GM18508 (cell line): ENCODE measurements at regions not wholly inside any gene's neighbourhood (a gene's known extent, or its start where the extent isn't known, plus 50 kb on each side); places are given as distances from the start of the nearest gene placed in this dataset.
"Not testable (repeated sequence)": the region's sequence is repeated elsewhere in the genome, so short reads cannot be mapped to it uniquely, and the experiment has no call there.

Experiments
- ATAC-seq: cut with Tn5 transposase; IDR thresholded peaks from one replicate; pipeline ENCODE4 v1.9.1; 2021; ENCODE audit warnings: moderate number of reproducible peaks; ENCODE audit not compliant: insufficient read depth, unreplicated experiment

DNA sequence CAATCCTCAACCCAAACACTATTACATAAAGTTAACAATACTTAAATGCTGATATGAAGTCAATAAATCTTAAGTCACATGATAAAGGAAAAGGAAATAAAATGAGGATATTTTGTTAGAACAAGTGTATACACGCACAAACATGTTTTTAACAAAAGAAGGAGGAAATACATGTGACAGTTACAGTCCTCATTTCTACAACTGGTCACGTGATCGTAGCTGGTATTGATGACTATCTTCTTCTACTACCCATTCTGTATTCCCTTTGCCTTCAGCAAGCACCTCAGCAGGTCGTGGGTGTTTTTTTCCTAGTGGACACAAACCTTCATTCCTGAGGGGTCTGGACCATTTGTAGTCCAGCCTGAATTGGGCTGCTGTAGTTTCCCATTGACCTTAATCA is 610.8 kb downstream of the XPNPEP1 start:
- ATAC-seq: not testable (repeated sequence)

DNA sequence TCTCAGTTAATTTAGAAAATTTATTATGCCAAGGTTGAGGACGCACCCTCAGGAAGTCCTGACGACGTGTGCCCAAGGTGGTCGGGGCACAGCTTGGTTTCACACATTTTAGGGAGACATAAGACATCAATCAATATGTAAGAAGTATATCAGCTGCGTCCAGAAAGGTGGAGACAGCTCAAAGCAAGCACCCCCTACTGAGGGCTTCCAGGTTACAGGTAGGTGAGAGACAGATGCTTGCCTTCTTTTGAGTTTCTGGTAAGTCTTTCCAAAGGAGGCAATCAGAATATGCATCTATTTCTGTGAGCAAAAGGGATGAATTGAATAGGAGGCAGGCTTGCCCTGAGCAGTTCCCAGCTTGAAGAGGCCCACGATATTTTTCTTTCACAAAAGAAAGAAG is 614.3 kb downstream of the XPNPEP1 start:
- no peak for ATAC-seq

- ATAC-seq: not testable (repeated sequence)
These were observed 616.2 kb downstream of the XPNPEP1 start for GRCh38 chr10:109307102-109307501.

DNA sequence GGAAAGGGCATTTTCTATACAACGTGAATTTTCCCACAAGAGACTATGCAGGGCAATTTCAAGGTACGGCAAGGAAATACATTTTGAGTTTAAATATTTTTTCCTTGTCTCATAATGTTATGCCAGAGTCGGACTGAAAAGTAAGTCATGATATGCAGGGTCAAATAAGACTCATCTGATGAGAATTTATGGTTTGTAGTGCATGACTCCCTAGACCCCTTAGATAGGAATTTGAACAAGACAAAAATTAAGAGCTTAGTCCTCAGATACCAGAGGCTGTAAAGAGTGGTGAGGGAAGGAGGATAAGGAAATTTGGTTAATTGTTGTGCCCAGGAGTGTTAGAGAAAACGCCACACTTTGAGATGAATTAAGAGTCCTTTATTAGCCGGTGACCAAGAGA is 616.6 kb downstream of the XPNPEP1 start:
- no peak for ATAC-seq

DNA sequence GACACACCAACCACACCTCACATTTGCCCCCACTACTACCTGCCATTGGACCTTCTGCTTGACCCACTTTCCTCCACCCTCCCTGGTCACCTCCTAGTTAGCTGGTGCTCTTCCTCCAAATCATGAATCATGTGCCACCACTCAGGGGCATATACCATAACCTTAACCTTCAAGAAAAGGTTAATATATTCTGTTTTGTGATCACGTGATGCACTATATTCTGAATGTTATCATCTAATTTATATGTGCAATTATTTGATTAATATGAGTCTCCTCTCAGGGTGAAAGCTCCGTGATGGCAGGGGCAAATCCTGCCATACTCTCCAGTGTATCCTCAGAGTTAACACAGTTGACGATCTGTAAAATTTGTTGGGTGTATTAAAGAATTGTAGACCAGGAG is 635.5 kb downstream of the XPNPEP1 start:
- ATAC-seq: no peak

GRCh38 chr10:109282510-109282909 is 640.8 kb downstream of the XPNPEP1 start:
- ATAC-seq: no peak

GRCh38 chr10:109281347-109281746 is 642.0 kb downstream of the XPNPEP1 start:
- no peak for ATAC-seq

DNA sequence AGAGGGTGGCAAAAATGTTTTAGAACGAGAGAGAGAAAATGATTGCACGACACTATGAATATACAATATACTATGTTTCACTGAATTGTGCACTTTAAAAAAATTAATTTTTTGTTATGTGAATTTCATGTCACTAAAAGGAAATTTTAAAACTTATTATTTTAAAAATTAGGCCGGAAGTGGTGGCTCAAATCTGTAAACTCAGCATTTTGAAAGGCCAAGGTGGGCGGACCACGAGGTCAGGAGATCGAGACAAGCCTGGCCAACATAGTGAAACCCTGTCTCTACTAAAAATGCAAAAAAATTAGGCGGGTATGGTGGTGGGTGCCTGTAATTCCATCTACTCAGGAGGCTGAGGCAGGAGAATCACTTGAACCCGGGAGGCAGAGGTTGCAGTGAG is 642.5 kb downstream of the XPNPEP1 start:
- no peak for ATAC-seq

GRCh38 chr10:109277456-109277855 is 645.9 kb downstream of the XPNPEP1 start:
- ATAC-seq: no peak

DNA sequence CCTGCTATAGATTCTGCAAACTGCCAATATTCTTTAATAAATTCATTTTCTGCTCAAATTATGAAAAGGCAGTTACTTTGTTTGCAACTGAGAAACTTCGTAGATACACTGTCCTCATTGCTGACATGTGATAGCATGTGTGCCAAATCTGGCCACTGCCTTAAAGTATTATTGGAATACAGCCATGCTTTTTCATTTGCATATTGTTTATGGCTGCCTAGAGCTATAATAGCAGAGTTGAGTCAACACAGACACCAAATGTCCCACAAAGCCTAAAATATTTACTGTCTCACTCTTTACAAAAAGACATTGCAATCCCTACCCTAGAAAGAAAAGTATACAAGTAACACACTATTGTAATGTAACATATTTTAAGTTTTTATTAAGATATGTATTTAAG is 647.4 kb downstream of the XPNPEP1 start:
- no peak for ATAC-seq

GRCh38 chr10:109274681-109275080 is 648.6 kb downstream of the XPNPEP1 start:
- no peak for ATAC-seq

GRCh38 chr10:109270173-109270572 is 653.1 kb downstream of the XPNPEP1 start:
- no peak for ATAC-seq

GRCh38 chr10:109264004-109264403 is 659.3 kb downstream of the XPNPEP1 start:
- ATAC-seq: no peak

DNA sequence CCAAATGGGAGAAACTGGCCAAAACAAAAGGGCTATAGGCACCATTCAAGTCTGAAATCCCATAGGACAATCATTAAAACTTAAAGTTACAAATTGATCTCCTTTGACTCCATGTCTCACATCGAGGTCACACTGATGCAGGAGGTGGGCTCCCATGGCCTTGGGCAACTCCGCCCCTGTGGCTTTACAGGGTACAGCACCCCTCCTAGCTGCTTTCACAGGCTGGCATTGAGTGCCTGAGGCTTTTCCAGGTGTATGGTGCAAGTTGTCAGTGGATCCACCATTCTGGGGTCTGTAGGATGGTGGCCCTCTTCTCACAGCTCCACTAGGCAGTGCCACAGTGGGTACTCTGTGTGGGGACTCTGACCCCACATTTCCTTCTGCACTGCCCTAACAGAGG is 662.1 kb downstream of the XPNPEP1 start:
- ATAC-seq: no peak

- no peak for ATAC-seq
These were observed 664.0 kb downstream of the XPNPEP1 start for GRCh38 chr10:109259293-109259692.

GRCh38 chr10:109253306-109253705 is 670.0 kb downstream of the XPNPEP1 start:
- ATAC-seq: no peak

DNA sequence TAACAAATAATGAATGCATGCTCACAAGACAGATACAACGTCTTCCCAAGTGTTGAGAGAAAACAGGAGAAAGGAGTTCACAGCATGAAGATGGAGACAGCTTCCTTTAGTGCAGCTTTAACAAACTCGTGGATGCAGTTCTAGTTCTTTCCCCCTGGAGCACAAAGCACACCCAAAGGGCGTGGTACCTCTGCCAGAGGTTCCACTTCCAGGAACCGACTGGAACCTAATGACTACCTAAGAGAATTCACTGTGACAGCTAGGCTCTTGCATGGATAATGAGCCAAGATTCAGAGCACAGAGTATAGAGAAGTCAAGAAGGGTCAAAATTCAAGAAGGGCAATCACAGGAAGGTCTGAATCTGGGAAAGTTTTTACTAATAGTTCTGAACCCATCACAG is 673.2 kb downstream of the XPNPEP1 start:
- ATAC-seq: no peak

DNA sequence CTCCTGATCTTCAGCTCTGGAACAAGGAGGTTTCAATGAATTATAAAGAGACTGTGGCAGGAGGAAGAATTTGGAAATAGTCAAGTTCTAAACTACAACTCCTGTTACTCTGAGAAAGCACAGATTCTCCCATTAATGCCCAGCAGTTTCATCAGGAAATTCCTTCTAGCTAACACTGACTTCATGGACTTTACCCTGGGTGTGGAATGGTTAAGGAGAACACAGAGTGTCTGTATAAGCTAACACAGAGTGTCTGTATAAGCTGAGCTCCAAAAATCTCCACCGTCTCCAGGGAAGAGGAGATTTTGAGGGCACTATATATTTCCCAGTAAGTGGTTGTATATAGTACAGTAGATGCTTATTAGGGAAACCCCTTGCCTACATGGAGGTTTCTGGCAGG is 675.5 kb downstream of the XPNPEP1 start:
- no peak for ATAC-seq

DNA sequence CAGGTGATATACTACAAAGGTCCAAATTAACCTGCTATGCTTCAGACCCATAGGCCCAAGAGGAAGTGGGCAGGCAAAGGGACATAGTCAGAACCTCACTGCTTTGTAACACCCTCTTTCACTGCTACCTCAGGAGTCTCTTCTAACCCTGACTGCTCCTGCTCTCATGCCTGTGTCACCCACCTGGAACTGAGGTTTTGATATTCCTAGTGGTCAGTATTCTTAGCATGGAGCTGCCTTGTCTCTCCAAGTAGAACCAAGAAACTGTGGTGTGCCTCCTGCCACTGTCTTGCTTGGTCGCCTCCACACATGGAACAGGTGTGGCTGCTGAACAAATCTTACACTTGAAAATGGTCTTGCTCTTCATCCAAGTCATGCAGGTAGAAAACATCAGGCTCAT is 677.5 kb downstream of the XPNPEP1 start:
- no peak for ATAC-seq

DNA sequence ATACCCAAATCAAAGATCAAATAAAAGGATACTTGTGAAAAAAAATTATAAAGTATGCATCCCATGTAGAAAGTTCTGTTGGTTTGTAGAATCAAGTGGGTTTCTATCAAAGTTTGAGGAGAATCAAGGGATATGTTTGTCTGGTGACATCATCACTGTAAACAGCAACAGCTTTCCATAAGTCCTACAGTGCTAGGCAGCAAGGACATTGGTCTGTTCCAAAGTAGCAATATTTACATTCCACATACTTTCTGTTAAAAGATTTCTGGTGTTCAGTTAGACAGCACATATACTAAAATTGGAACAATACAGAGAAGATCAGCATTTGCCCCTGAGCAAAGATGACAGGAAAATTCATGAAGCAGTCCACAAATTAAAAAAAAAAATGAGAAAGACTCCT is 683.9 kb downstream of the XPNPEP1 start:
- ATAC-seq: no peak

DNA sequence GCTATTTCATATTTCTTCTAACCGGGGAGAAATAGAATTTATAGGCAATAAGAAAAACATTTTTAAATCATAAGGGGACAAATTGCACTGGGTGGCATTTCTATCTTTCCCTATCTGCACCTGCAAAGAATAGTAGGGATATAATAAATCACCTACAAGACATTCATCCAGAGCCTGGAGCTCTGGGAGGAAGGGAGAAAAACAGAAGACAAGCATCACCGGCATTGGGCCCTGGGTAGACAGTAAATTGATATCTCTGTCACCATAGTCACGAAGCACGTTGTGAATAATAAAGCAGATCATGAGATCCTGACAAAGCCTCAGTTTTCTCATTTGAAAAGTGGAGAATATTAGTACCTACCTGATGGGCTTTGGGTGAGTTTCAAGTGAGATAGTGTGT is 685.6 kb downstream of the XPNPEP1 start:
- ATAC-seq: no peak

DNA sequence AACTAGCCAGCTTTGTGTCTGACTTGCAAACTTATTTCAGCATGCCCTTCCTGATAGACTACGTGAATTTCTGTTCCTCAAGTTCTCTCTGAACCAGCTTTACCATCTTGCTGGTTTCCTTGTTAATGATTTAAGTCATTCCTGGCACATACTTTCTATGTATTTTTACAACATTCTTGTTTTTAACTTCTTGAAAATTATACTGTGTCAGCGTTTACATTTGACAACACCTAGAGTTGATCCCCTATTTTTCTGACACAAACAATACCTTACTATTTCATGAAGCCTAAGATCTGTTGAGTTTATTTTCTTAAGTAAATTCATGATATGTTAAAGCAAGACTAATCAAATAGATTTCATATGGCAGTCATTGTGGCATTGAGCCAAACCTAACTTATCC is 686.3 kb downstream of the XPNPEP1 start:
- ATAC-seq: no peak

DNA sequence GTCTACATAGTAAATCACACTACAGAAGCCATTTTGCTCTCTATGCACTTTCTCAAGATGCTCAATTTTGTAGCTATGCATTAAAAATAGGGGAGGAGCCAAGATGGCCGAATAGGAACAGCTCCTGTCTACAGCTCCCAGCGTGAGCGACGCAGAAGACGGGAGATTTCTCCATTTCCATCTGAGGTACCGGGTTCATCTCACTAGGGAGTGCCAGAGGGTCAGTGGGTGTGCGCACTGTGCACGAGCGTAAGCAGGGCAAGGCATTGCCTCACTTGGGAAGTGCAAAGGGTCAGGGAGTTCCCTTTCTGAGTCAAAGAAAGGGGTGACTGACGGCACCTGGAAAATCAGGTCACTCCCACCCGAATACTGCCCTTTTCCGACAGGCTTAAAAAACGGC is 699.8 kb downstream of the XPNPEP1 start:
- ATAC-seq: not testable (repeated sequence)
